ENCODE measurements at regions not wholly inside any gene's neighbourhood (a gene's known extent, or its start where the extent isn't known, plus 50 kb on each side); places are given as distances from the start of the nearest gene placed in this dataset.

DNA sequence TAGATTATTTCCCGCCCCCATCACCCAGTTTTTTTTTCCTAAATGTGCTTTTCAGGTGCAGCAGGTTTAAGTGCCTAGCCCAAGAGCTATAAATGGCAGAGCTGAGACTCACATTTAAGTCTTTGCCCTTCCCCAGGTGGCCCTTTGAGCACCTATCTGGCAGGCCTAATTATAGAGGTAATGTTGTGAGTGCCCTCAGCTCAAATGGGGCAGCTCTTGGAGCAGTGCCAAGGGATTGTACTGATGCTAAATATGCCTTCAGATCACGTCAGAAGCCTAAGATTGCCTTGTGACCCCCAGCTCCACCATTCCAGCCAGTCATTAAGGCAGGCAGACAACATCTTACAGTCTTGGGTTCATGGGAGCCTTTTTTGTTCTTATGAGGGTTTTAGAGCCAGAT, 159.5 kb downstream of the RPLP1 start:
- TF ChIP-seq, protein P1, sequence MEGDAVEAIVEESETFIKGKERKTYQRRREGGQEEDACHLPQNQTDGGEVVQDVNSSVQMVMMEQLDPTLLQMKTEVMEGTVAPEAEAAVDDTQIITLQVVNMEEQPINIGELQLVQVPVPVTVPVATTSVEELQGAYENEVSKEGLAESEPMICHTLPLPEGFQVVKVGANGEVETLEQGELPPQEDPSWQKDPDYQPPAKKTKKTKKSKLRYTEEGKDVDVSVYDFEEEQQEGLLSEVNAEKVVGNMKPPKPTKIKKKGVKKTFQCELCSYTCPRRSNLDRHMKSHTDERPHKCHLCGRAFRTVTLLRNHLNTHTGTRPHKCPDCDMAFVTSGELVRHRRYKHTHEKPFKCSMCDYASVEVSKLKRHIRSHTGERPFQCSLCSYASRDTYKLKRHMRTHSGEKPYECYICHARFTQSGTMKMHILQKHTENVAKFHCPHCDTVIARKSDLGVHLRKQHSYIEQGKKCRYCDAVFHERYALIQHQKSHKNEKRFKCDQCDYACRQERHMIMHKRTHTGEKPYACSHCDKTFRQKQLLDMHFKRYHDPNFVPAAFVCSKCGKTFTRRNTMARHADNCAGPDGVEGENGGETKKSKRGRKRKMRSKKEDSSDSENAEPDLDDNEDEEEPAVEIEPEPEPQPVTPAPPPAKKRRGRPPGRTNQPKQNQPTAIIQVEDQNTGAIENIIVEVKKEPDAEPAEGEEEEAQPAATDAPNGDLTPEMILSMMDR (optimal IDR thresholded peaks at IDR 0.05 in 1 of 3, IDR thresholded peaks at IDR 0.05 in 1 of 3, conservative IDR thresholded peaks at IDR 0.05 in 1 of 3; ENCODE audit: extremely low read depth in 1 of 3, insufficient read depth in 2 of 3, low read length in 3 of 3) = no peak
- no peak for TF ChIP-seq EZH2 (IDR thresholded peaks at IDR 0.05; ENCODE audit: low read length)

All from keratinocyte (primary cell).